Muscle of leg (tissue), 3 donors: ENCODE measurements at regions not wholly inside any gene's neighbourhood (a gene's known extent, or its start where the extent isn't known, plus 50 kb on each side); places are given as distances from the start of the nearest gene placed in this dataset.
A peak's percentile ranks its signal among the peaks of the same experiment; 100 is the strongest.

Experiments used
- DNase-seq: peaks from one replicate; pipeline ENCODE4 v3.0.0; 2013
- H3K27ac ChIP-seq: one replicate; pipeline ENCODE4 v1.5.1; 2013; ENCODE audit warnings: mild to moderate bottlenecking, low read length, control low read depth
- H3K27me3 ChIP-seq: one replicate; pipeline ENCODE4 v1.6.1; 2013; ENCODE audit warnings: low read length; ENCODE audit not compliant: control insufficient read depth, insufficient read depth
- H3K36me3 ChIP-seq: one replicate; pipeline ENCODE4 v1.6.1; 2013; ENCODE audit warnings: low read length; ENCODE audit not compliant: control insufficient read depth, insufficient read depth
- H3K4me1 ChIP-seq: one replicate; pipeline ENCODE4 v1.6.1; 2013; ENCODE audit warnings: low read length; ENCODE audit not compliant: control insufficient read depth, insufficient read depth
- H3K4me3 ChIP-seq: one replicate; pipeline ENCODE4 v1.5.1; 2013; ENCODE audit warnings: low read length, control low read depth
- H3K9me3 ChIP-seq: replicated peaks from 2 replicates; pipeline ENCODE4 v1.6.1; 2013; ENCODE audit warnings: low read depth, low read length; ENCODE audit not compliant: control insufficient read depth
- WGBS: methylation state at CpG from one replicate; pipeline ENCODE4 v1.1.5; 2013; ENCODE audit warnings: missing lambda C conversion rate; ENCODE audit not compliant: insufficient coverage; 5-methylcytosine and 5-hydroxymethylcytosine counted together

- no peak overlapping the region for H3K27ac ChIP-seq
- no peak for DNase-seq
- WGBS: no CpG with 5 or more reads among the region's 3 CpGs
- H3K27me3 ChIP-seq: no peaks in the 10 kb centered on the region
- H3K4me1 ChIP-seq: peaks cover 13% of the 10 kb centered on the region
- H3K9me3 ChIP-seq: no peaks in the 10 kb centered on the region
- no peak overlapping the region for H3K4me3 ChIP-seq
- no peaks in the 10 kb centered on the region for H3K36me3 ChIP-seq
Measured at GRCh38 chr22:47750086-47750485, 987.6 kb downstream of the TBC1D22A start.

- H3K4me1 ChIP-seq: peaks cover 13% of the 10 kb centered on the region
- H3K9me3 ChIP-seq: no peaks in the 10 kb centered on the region
- no peaks in the 10 kb centered on the region for H3K27me3 ChIP-seq
- H3K36me3 ChIP-seq: no peaks in the 10 kb centered on the region
- no peak overlapping the region for H3K27ac ChIP-seq
- WGBS: 35% methylated on average over 11 of the region's 11 CpGs
- peak; percentile 15 for DNase-seq
- H3K4me3 ChIP-seq: no peak overlapping the region
Measured at GRCh38 chr22:47748957-47749356, 986.5 kb downstream of the TBC1D22A start.

GRCh38 chr22:47748271-47748670, 985.8 kb downstream of the TBC1D22A start:
- no peaks in the 10 kb centered on the region for H3K27me3 ChIP-seq

DNA sequence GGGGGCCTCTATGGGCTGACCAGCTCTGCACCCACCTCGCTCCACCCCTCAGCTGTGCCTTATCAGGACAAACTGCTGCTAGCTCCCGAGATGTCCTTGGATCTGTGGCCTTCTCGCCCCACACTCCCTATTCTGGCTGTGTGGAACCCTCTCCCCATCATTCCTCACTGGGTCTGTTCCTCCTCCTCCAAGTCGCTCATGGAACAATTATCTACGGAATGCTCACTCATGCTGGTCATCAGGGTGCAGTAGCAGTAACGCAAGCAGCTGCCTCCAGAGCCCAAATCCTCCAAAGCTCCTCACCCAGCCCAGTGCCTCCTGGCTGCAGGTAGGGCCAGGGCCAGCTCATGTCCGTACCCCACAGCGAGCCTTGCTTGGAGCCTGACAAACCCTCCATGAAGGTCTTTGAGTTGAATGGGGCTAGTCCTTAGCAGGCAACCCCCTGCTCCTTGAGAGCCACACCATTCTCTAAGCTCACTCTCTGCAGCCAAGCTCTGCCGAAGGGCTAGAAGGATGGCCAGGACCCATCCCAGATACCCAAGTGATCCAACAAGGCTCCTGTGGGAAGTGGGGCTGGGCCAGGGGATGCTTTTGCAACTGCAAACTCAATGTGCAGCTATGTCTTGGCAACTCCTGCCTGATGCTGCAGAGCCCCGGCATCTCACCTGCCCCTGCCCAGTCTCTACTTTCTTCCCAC, 977.8 kb downstream of the TBC1D22A start:
- no peaks in the 10 kb centered on the region for H3K36me3 ChIP-seq
- H3K4me3 ChIP-seq: no peak overlapping the region
- DNase-seq: no peak
- H3K27me3 ChIP-seq: peaks cover 5% of the 10 kb centered on the region
- peaks cover 3% of the 10 kb centered on the region for H3K4me1 ChIP-seq
- no peaks in the 10 kb centered on the region for H3K9me3 ChIP-seq
- H3K27ac ChIP-seq: no peak overlapping the region
- WGBS: 84% methylated on average over 8 of the region's 10 CpGs

More at GRCh38 chr22:47748271-47748670, 985.8 kb downstream of the TBC1D22A start:
- Histone ChIP-seq H3K4me3 (no peak overlapping the region), H3K9me3 (no peaks in the 10 kb centered on the region), H3K27ac (no peak overlapping the region), H3K36me3 (no peaks in the 10 kb centered on the region), H3K4me1 (peaks cover 13% of the 10 kb centered on the region)
- DNase-seq: no peak
- whole genome bisulfite sequencing: 41% methylated on average over 5 of the region's 6 CpGs

DNA sequence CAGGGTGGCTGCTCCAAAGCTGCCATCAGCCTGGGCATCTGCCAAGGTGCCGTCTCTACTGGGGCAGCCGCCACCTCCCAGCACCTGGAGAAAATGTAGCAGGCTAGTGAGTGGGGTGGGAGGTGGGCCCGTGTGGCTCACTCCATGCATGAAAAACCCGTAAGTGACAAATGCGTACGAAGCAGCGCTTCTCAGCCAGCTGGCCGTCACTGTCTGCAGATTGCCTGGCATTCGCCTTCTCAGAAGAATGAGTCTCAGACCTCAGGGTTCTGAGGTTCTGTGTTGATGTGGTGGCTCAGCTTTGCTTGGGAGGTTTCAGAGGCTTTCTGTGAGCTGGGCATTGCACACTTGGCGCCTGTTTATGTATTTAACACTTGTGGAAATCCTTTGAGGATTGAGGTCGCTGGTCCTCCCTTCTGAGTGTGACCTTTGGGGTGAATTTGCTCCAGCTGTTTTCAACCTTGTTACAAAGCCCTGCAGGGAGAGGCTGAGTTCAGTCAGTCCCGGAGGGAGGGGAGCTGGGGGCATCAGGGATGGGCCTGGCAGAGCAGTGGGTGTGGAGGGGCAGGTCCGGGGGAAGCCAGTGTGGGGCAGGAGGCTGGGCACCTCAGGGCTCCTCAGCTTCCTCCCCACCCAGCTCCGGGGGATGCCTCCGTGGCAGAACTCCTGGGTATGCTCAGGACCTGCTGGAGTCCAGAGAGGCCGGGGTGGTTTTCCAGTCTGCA, 977.0 kb downstream of the TBC1D22A start:
- no peaks in the 10 kb centered on the region for H3K36me3 ChIP-seq
- no peak for DNase-seq
- H3K27ac ChIP-seq: no peak overlapping the region
- H3K9me3 ChIP-seq: no peaks in the 10 kb centered on the region
- peaks cover 5% of the 10 kb centered on the region for H3K27me3 ChIP-seq
- no peak overlapping the region for H3K4me3 ChIP-seq
- WGBS: 59% methylated on average over 15 of the region's 16 CpGs
- H3K4me1 ChIP-seq: peaks cover 3% of the 10 kb centered on the region

DNA sequence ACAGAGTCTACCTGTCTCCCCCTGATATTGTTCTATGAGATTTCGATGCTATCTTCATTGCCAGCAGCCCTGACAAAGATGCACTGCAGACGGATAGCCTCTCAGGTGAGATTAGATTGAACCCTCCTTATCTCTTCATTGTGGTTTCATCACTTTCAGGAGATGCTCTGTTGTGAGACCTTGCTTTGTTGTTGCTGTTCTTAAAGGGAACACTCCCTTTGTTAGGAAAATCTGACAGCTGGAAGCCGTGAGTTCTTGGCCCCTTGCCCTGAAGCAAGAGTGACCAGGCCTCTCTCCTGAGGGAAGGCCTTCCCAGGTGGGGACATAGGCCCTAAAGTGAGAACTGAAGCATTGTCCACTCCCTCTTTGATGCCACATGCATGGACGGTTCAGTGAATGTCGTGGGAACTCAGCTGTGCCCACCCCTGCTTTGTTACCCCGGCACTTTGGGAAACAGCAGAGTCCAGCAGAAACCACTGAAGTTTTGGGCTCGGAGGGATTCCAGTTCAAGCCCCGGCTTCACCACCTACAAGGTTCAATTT, 976.1 kb downstream of the TBC1D22A start:
- 63% methylated on average over 5 of the region's 8 CpGs for WGBS
- DNase-seq: no peak
- peaks cover 5% of the 10 kb centered on the region for H3K27me3 ChIP-seq

GRCh38 chr22:47736186-47737034, 974.0 kb downstream of the TBC1D22A start:
- Histone ChIP-seq H3K27ac (no peak overlapping the region), H3K4me1 (no peaks in the 10 kb centered on the region), H3K4me3 (no peak overlapping the region), H3K27me3 (peaks cover 3% of the 10 kb centered on the region), H3K36me3 (no peaks in the 10 kb centered on the region), H3K9me3 (no peaks in the 10 kb centered on the region)
- no peak for DNase-seq
- WGBS: 61% methylated on average over 11 of the region's 15 CpGs

More for the DNA sequence above, 976.1 kb downstream of the TBC1D22A start:
- no peak overlapping the region for H3K4me3 ChIP-seq
- no peaks in the 10 kb centered on the region for H3K9me3 ChIP-seq
- peaks cover 3% of the 10 kb centered on the region for H3K4me1 ChIP-seq
- no peaks in the 10 kb centered on the region for H3K36me3 ChIP-seq
- H3K27ac ChIP-seq: no peak overlapping the region

GRCh38 chr22:47734511-47734910, 972.1 kb downstream of the TBC1D22A start:
- Histone ChIP-seq H3K4me1 (no peaks in the 10 kb centered on the region), H3K27ac (no peak overlapping the region), H3K9me3 (no peaks in the 10 kb centered on the region), H3K36me3 (no peaks in the 10 kb centered on the region), H3K27me3 (peaks cover 3% of the 10 kb centered on the region), H3K4me3 (no peak overlapping the region)
- no peak for DNase-seq
- WGBS: 83% methylated on average over 7 of the region's 7 CpGs

GRCh38 chr22:47727641-47728040, 965.2 kb downstream of the TBC1D22A start:
- H3K9me3 ChIP-seq: no peaks in the 10 kb centered on the region
- no peaks in the 10 kb centered on the region for H3K36me3 ChIP-seq
- no peaks in the 10 kb centered on the region for H3K4me1 ChIP-seq
- WGBS: no CpG with 5 or more reads among the region's 1 CpG
- peaks cover 2% of the 10 kb centered on the region for H3K27me3 ChIP-seq
- DNase-seq: no peak
- no peak overlapping the region for H3K4me3 ChIP-seq
- no peak overlapping the region for H3K27ac ChIP-seq

DNA sequence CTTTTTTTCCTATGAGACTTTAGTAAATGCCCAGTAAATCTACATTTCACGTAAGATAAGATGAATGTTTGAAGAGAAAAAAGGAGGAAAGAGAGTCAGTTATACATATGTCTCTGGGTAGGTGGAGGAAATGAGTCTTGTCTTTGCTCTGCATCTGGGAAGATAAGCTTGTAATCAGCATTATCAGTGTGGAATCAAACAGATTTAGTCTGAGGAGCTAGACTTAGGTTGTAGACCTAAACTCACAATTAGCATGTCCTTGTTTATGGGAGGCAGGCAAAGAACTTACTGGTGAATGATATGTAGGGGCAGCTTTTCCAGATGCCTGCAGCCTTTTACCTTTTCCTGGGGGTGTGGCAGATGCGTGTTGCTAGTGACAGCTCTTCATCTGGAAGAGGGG, 962.3 kb downstream of the TBC1D22A start:
- Histone ChIP-seq H3K27ac (no peak overlapping the region), H3K9me3 (no peaks in the 10 kb centered on the region), H3K36me3 (no peaks in the 10 kb centered on the region), H3K4me1 (no peaks in the 10 kb centered on the region), H3K27me3 (peaks cover 2% of the 10 kb centered on the region), H3K4me3 (no peak overlapping the region)
- DNase-seq: no peak
- no CpG with 5 or more reads among the region's 2 CpGs for WGBS
